Lung (tissue), 11 donors: ENCODE measurements at regions not wholly inside any gene's neighbourhood (a gene's known extent, or its start where the extent isn't known, plus 50 kb on each side); places are given as distances from the start of the nearest gene placed in this dataset.

Source experiments
- ATAC-seq: fragments of 200-7000 bp; cut with Tn5 transposase; one replicate; pipeline ENCODE4 v1.9.1; 2020; ENCODE audit warnings: moderate number of reproducible peaks; ENCODE audit not compliant: insufficient read depth, low FRiP score
- DNase-seq, 3 donors: peaks; one replicate each; pipeline ENCODE4 v3.0.0-alpha.2; 2013 to 2017
- H3K27ac ChIP-seq, 2 donors: one replicate each; pipeline ENCODE4 v1.5.1; 2013; ENCODE audit warnings: mild to moderate bottlenecking in 2 of 2, moderate library complexity in 2 of 2, control low read depth in 1 of 2, inconsistent platforms in 1 of 2, low read depth in 1 of 2, low read length in 1 of 2
- H3K27me3 ChIP-seq, 3 donors: one replicate each; pipeline ENCODE4 v1.5.1; 2013; ENCODE audit warnings: low read length in 2 of 3; ENCODE audit not compliant: control insufficient read depth in 3 of 3, insufficient read depth in 3 of 3
- H3K36me3 ChIP-seq, 4 donors: one replicate each; pipeline ENCODE4 v1.5.1; 2013; ENCODE audit warnings: low read length in 4 of 4, mild to moderate bottlenecking in 1 of 4, moderate library complexity in 1 of 4; ENCODE audit not compliant: control insufficient read depth in 4 of 4, insufficient read depth in 4 of 4
- H3K4me1 ChIP-seq, 5 donors: one replicate each; pipeline ENCODE4 v1.5.1; 2013; ENCODE audit warnings: low read length in 5 of 5, mild to moderate bottlenecking in 2 of 5, moderate library complexity in 1 of 5; ENCODE audit not compliant: control insufficient read depth in 5 of 5, insufficient read depth in 5 of 5
- H3K4me3 ChIP-seq: one replicate; pipeline ENCODE4 v1.5.1; 2013; ENCODE audit warnings: mild to moderate bottlenecking, control low read depth, moderate library complexity
- H3K9ac ChIP-seq, 2 donors: one replicate each; pipeline ENCODE4 v1.5.1; 2013; ENCODE audit warnings: low read length in 2 of 2, control low read depth in 1 of 2; ENCODE audit not compliant: insufficient read depth in 1 of 2
- H3K9me3 ChIP-seq, 4 donors: one replicate each; pipeline ENCODE4 v1.5.1; 2013; ENCODE audit warnings: low read length in 3 of 4, mild to moderate bottlenecking in 1 of 4, moderate library complexity in 1 of 4; ENCODE audit not compliant: control insufficient read depth in 4 of 4, insufficient read depth in 3 of 4
- CTCF ChIP-seq: IDR thresholded peaks from 2 replicates; pipeline ENCODE4 v1.5.1; 2012; ENCODE audit warnings: mild to moderate bottlenecking; ENCODE audit errors: control extremely low read depth, extremely low read depth
- WGBS, 2 donors: extraction: QIAGEN DNeasy Blood & Tissue Kit; methylation state at CpG; one replicate each; pipeline ENCODE4 v1.1.7; 2013; 5-methylcytosine and 5-hydroxymethylcytosine counted together
- donor health status: control.
- donor health status: control.
- donor health status: Bipolar disorder and iron deficiency.
- donor health status: healthy.
- donor health status: DM: yes; HTN: yes; CAD: no.

- Histone ChIP-seq H3K27ac (no peak overlapping the region), H3K36me3 (no peaks in the 10 kb centered on the region), H3K4me1 (no peaks in the 10 kb centered on the region), H3K9me3 (peaks cover 0 to 3% (median under 1%) of the 10 kb centered on the region in 4 donors), H3K27me3 (no peaks in the 10 kb centered on the region), H3K4me3 (no peak overlapping the region), H3K9ac (no peak overlapping the region)
- DNase-seq (no peak), ATAC-seq (no peak)
- WGBS, 2 donors: 57 to 77% methylated on average over 6 of the region's 6 CpGs
- no peak for TF ChIP-seq CTCF
Measured at GRCh38 chr18:13987956-13988355, 72.6 kb upstream of the MC2R start.

GRCh38 chr18:13984080-13984479 lies 68.7 kb upstream of the MC2R start:
- Histone ChIP-seq H3K9ac (no peak overlapping the region), H3K27ac (no peak overlapping the region), H3K4me3 (no peak overlapping the region), H3K9me3 (peaks cover 0 to 3% (median under 1%) of the 10 kb centered on the region in 4 donors), H3K36me3 (no peaks in the 10 kb centered on the region), H3K4me1 (no peaks in the 10 kb centered on the region), H3K27me3 (no peaks in the 10 kb centered on the region)
- DNase-seq (no peak), ATAC-seq (no peak)
- TF ChIP-seq CTCF: no peak

GRCh38 chr18:13983506-13983905 lies 68.2 kb upstream of the MC2R start:
- Histone ChIP-seq H3K36me3 (no peaks in the 10 kb centered on the region), H3K4me1 (no peaks in the 10 kb centered on the region), H3K9me3 (peaks cover 0 to 3% (median under 1%) of the 10 kb centered on the region in 4 donors), H3K27ac (no peak overlapping the region), H3K27me3 (no peaks in the 10 kb centered on the region), H3K4me3 (no peak overlapping the region), H3K9ac (no peak overlapping the region)
- no peak for ATAC-seq
- TF ChIP-seq CTCF: no peak
- WGBS, 2 donors: 36 to 63% methylated on average over 2 of the region's 2 CpGs
- DNase-seq: no peak

GRCh38 chr18:13982126-13982525 lies 66.8 kb upstream of the MC2R start:
- Histone ChIP-seq H3K36me3 (no peaks in the 10 kb centered on the region), H3K4me3 (no peak overlapping the region), H3K27ac (no peak overlapping the region), H3K9ac (no peak overlapping the region), H3K4me1 (no peaks in the 10 kb centered on the region), H3K27me3 (no peaks in the 10 kb centered on the region), H3K9me3 (peaks cover 0 to 3% (median under 1%) of the 10 kb centered on the region in 4 donors)
- DNase-seq (peak; percentile 7 to 31 (median 22)), ATAC-seq (no peak)
- no peak for TF ChIP-seq CTCF
- WGBS, 2 donors: 36 to 52% methylated on average over 4 of the region's 4 CpGs
